ENCODE measurements at regions not wholly inside any gene's neighbourhood (a gene's known extent, or its start where the extent isn't known, plus 50 kb on each side); places are given as distances from the start of the nearest gene placed in this dataset.

- no peaks in the 10 kb centered on the region for H3K27me3 ChIP-seq (ENCODE audit: insufficient read depth, low read length)
- no peaks in the 10 kb centered on the region for H3K79me2 ChIP-seq (ENCODE audit: insufficient read depth, low read length)
- no peak overlapping the region for H3K9ac ChIP-seq (ENCODE audit: low read length)
- no peaks in the 10 kb centered on the region for H3K27me3 Mint-ChIP-seq (ENCODE audit: low read depth, unreplicated experiment)
- no peak overlapping the region for H3K4me3 ChIP-seq (ENCODE audit: insufficient read depth, low read depth, low read length)
- TF ChIP-seq EZH2 (IDR thresholded peaks at IDR 0.05; ENCODE audit: insufficient read depth, low read length) = no peak
- TF ChIP-seq, protein P1, sequence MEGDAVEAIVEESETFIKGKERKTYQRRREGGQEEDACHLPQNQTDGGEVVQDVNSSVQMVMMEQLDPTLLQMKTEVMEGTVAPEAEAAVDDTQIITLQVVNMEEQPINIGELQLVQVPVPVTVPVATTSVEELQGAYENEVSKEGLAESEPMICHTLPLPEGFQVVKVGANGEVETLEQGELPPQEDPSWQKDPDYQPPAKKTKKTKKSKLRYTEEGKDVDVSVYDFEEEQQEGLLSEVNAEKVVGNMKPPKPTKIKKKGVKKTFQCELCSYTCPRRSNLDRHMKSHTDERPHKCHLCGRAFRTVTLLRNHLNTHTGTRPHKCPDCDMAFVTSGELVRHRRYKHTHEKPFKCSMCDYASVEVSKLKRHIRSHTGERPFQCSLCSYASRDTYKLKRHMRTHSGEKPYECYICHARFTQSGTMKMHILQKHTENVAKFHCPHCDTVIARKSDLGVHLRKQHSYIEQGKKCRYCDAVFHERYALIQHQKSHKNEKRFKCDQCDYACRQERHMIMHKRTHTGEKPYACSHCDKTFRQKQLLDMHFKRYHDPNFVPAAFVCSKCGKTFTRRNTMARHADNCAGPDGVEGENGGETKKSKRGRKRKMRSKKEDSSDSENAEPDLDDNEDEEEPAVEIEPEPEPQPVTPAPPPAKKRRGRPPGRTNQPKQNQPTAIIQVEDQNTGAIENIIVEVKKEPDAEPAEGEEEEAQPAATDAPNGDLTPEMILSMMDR (IDR thresholded peaks at IDR 0.05; ENCODE audit: insufficient read depth, low read depth, low read length) = no peak
- H3K4me2 ChIP-seq (ENCODE audit: low read length) = no peak overlapping the region
- DNase-seq (ENCODE audit: low read depth) (peak; percentile 69), FAIRE-seq (no peak)
- H3K4me1 ChIP-seq (ENCODE audit: insufficient read depth, low read length) = peaks cover 4% of the 10 kb centered on the region
- H3K36me3 Mint-ChIP-seq (ENCODE audit: low read depth, unreplicated experiment) = no peaks in the 10 kb centered on the region
- peaks cover 4% of the 10 kb centered on the region for H3K4me1 Mint-ChIP-seq (ENCODE audit: low read depth, unreplicated experiment)
- no peaks in the 10 kb centered on the region for H3K9me3 Mint-ChIP-seq (ENCODE audit: unreplicated experiment)
- H3K4me3 Mint-ChIP-seq (ENCODE audit: unreplicated experiment) = no peak overlapping the region
- no peak overlapping the region for H3K27ac Mint-ChIP-seq (ENCODE audit: unreplicated experiment)
- no peak overlapping the region for H3K27ac ChIP-seq (ENCODE audit: low read depth, low read length)
- H3K9me3 ChIP-seq (ENCODE audit: insufficient read depth, low read depth, low read length) = no peaks in the 10 kb centered on the region
- no peak overlapping the region for H2AFZ ChIP-seq (ENCODE audit: low read depth, low read length)
- H4K20me1 ChIP-seq (ENCODE audit: insufficient read depth, low read length) = no peaks in the 10 kb centered on the region
- no peaks in the 10 kb centered on the region for H3K36me3 ChIP-seq (ENCODE audit: insufficient read depth, low read length)
Observed at GRCh38 chr20:11302436-11302835, 615.3 kb upstream of the BTBD3 start.

GRCh38 chr20:11304795-11305194, 612.9 kb upstream of the BTBD3 start:
- H3K79me2 ChIP-seq (ENCODE audit: insufficient read depth, low read length) = no peaks in the 10 kb centered on the region
- FAIRE-seq = no peak

GRCh38 chr20:11305406-11305805, 612.3 kb upstream of the BTBD3 start:
- DNase-seq (ENCODE audit: low read depth) (peak; percentile 63), FAIRE-seq (no peak)
- no peak overlapping the region for H3K4me3 Mint-ChIP-seq (ENCODE audit: unreplicated experiment)
- no peak overlapping the region for H2AFZ ChIP-seq (ENCODE audit: low read depth, low read length)
- no peak overlapping the region for H3K4me3 ChIP-seq (ENCODE audit: insufficient read depth, low read depth, low read length)
- H3K27ac ChIP-seq (ENCODE audit: low read depth, low read length) = no peak overlapping the region
- H3K79me2 ChIP-seq (ENCODE audit: insufficient read depth, low read length) = no peaks in the 10 kb centered on the region
- no peaks in the 10 kb centered on the region for H3K9me3 Mint-ChIP-seq (ENCODE audit: unreplicated experiment)
- H3K9me3 ChIP-seq (ENCODE audit: insufficient read depth, low read depth, low read length) = no peaks in the 10 kb centered on the region
- no peaks in the 10 kb centered on the region for H3K36me3 ChIP-seq (ENCODE audit: insufficient read depth, low read length)
- no peak overlapping the region for H3K27ac Mint-ChIP-seq (ENCODE audit: unreplicated experiment)
- H3K36me3 Mint-ChIP-seq (ENCODE audit: low read depth, unreplicated experiment) = no peaks in the 10 kb centered on the region
- no peaks in the 10 kb centered on the region for H3K27me3 ChIP-seq (ENCODE audit: insufficient read depth, low read length)
- no peaks in the 10 kb centered on the region for H3K27me3 Mint-ChIP-seq (ENCODE audit: low read depth, unreplicated experiment)
- no peak for TF ChIP-seq EZH2 (IDR thresholded peaks at IDR 0.05; ENCODE audit: insufficient read depth, low read length)
- TF ChIP-seq, protein P1 (IDR thresholded peaks at IDR 0.05; ENCODE audit: insufficient read depth, low read depth, low read length) = no peak
- no peaks in the 10 kb centered on the region for H4K20me1 ChIP-seq (ENCODE audit: insufficient read depth, low read length)
- peaks cover 4% of the 10 kb centered on the region for H3K4me1 ChIP-seq (ENCODE audit: insufficient read depth, low read length)
- no peak overlapping the region for H3K9ac ChIP-seq (ENCODE audit: low read length)
- peaks cover 4% of the 10 kb centered on the region for H3K4me1 Mint-ChIP-seq (ENCODE audit: low read depth, unreplicated experiment)
- no peak overlapping the region for H3K4me2 ChIP-seq (ENCODE audit: low read length)

More at GRCh38 chr20:11304795-11305194, 612.9 kb upstream of the BTBD3 start:
- H3K9me3 Mint-ChIP-seq (ENCODE audit: unreplicated experiment) = no peaks in the 10 kb centered on the region
- H3K27ac ChIP-seq (ENCODE audit: low read depth, low read length) = no peak overlapping the region
- H3K4me2 ChIP-seq (ENCODE audit: low read length) = no peak overlapping the region
- H3K4me3 Mint-ChIP-seq (ENCODE audit: unreplicated experiment) = no peak overlapping the region
- peaks cover 4% of the 10 kb centered on the region for H3K4me1 Mint-ChIP-seq (ENCODE audit: low read depth, unreplicated experiment)
- no peaks in the 10 kb centered on the region for H3K9me3 ChIP-seq (ENCODE audit: insufficient read depth, low read depth, low read length)
- no peaks in the 10 kb centered on the region for H3K36me3 Mint-ChIP-seq (ENCODE audit: low read depth, unreplicated experiment)
- H3K27ac Mint-ChIP-seq (ENCODE audit: unreplicated experiment) = no peak overlapping the region
- no peaks in the 10 kb centered on the region for H3K27me3 Mint-ChIP-seq (ENCODE audit: low read depth, unreplicated experiment)
- H3K4me1 ChIP-seq (ENCODE audit: insufficient read depth, low read length) = peaks cover 4% of the 10 kb centered on the region
- TF ChIP-seq, protein P1 (IDR thresholded peaks at IDR 0.05; ENCODE audit: insufficient read depth, low read depth, low read length) = no peak
- no peak for TF ChIP-seq EZH2 (IDR thresholded peaks at IDR 0.05; ENCODE audit: insufficient read depth, low read length)
- no peak overlapping the region for H2AFZ ChIP-seq (ENCODE audit: low read depth, low read length)
- H3K4me3 ChIP-seq (ENCODE audit: insufficient read depth, low read depth, low read length) = no peak overlapping the region
- no peak overlapping the region for H3K9ac ChIP-seq (ENCODE audit: low read length)
- H3K36me3 ChIP-seq (ENCODE audit: insufficient read depth, low read length) = no peaks in the 10 kb centered on the region
- no peak for DNase-seq (ENCODE audit: low read depth)
- H3K27me3 ChIP-seq (ENCODE audit: insufficient read depth, low read length) = no peaks in the 10 kb centered on the region
- no peaks in the 10 kb centered on the region for H4K20me1 ChIP-seq (ENCODE audit: insufficient read depth, low read length)
